RWPE1 (cell line): ENCODE measurements at regions not wholly inside any gene's neighbourhood (a gene's known extent, or its start where the extent isn't known, plus 50 kb on each side); places are given as distances from the start of the nearest gene placed in this dataset.
"Not testable (repeated sequence)": the region's sequence is repeated elsewhere in the genome, so short reads cannot be mapped to it uniquely, and the experiment has no call there.

Source experiments
- CTCF ChIA-PET: fragments of 350-600 bp; sonication (Branson Sonifier 250); formaldehyde crosslinking; extraction: SDS; loops from one replicate; lab custom pipeline; 2021; lab: Yijun Ruan, JAX
- POLR2A ChIA-PET: fragments of 400-600 bp; formaldehyde crosslinking; extraction: SDS; loops from one replicate; lab custom pipeline; 2020; ENCODE audit warnings: antibody characterized with exemption; ENCODE audit not compliant: low non-redundant PET; lab: Yijun Ruan, JAX
- DNase-seq: peaks from one replicate; pipeline ENCODE4 v3.0.0; 2012; ENCODE audit warnings: low spot score
- H3K27ac ChIP-seq: fragments of 450-650 bp; 2 replicates; pipeline ENCODE4 v1.5.1; 2017
- CTCF ChIP-seq: fragments of 450-650 bp; conservative IDR thresholded peaks from 2 replicates; pipeline ENCODE4 v1.5.1; 2017; ENCODE audit warnings: low read depth, mild to moderate bottlenecking

- ChIA-PET POLR2A (no interaction called here), CTCF (no interaction called here)
- DNase-seq: no peak
- TF ChIP-seq CTCF: no peak
- H3K27ac ChIP-seq: no peak overlapping the region
Measured at GRCh38 chr5:50550993-50551392, 109.9 kb upstream of the EMB start.

GRCh38 chr5:50553560-50553984, 112.5 kb upstream of the EMB start:
- no peak overlapping the region for H3K27ac ChIP-seq
- DNase-seq: no peak
- ChIA-PET CTCF (no interaction called here), POLR2A (no interaction called here)
- TF ChIP-seq CTCF: no peak

- DNase-seq, CTCF ChIA-PET, H3K27ac ChIP-seq, POLR2A ChIA-PET: not testable (repeated sequence)
Measured at GRCh38 chr5:50558640-50559039, 107.8 kb upstream of the PARP8 start.

- ChIA-PET POLR2A (no interaction called here), CTCF (no interaction called here)
- TF ChIP-seq CTCF: no peak
- no peak overlapping the region for H3K27ac ChIP-seq
- DNase-seq: no peak
Measured at GRCh38 chr5:50559955-50560354, 106.5 kb upstream of the PARP8 start.

- TF ChIP-seq CTCF: no peak
- CTCF ChIA-PET: no interaction called here
- H3K27ac ChIP-seq: no peak overlapping the region
- POLR2A ChIA-PET: no interaction called here
- DNase-seq: no peak
Measured at GRCh38 chr5:50562694-50563093, 103.7 kb upstream of the PARP8 start.

GRCh38 chr5:50564079-50564478, 102.4 kb upstream of the PARP8 start:
- no peak overlapping the region for H3K27ac ChIP-seq

GRCh38 chr5:50564558-50564957, 101.9 kb upstream of the PARP8 start:
- ChIA-PET CTCF (no interaction called here), POLR2A (no interaction called here)
- no peak overlapping the region for H3K27ac ChIP-seq
- no peak for TF ChIP-seq CTCF
- DNase-seq: no peak

More at GRCh38 chr5:50564079-50564478, 102.4 kb upstream of the PARP8 start:
- DNase-seq: no peak
- ChIA-PET CTCF (no interaction called here), POLR2A (no interaction called here)
- TF ChIP-seq CTCF: no peak
